Neural cell (in vitro differentiated cells): ENCODE measurements at regions not wholly inside any gene's neighbourhood (a gene's known extent, or its start where the extent isn't known, plus 50 kb on each side); places are given as distances from the start of the nearest gene placed in this dataset.

Experiments used
- H2AFZ ChIP-seq: fragments of 200-600, 300-800 bp; sonication (generic), shearing (Covaris generic); 2 replicates; pipeline ENCODE4 v1.6.0; 2014; ENCODE audit warnings: low read depth, mild to moderate bottlenecking, antibody characterized with exemption, low read length, moderate library complexity
- H3F3A ChIP-seq: fragments of 200-600 bp; shearing (Covaris generic); 2 replicates; pipeline ENCODE4 v1.6.1; 2016; ENCODE audit warnings: mild to moderate bottlenecking, moderate library complexity, mixed read lengths, antibody characterized with exemption, low read length; ENCODE audit not compliant: insufficient read depth, poor library complexity, severe bottlenecking
- H3K27ac ChIP-seq: fragments of 200-600, 300-800 bp; sonication (generic), shearing (Covaris generic); 2 replicates; pipeline ENCODE4 v1.5.1; 2014; ENCODE audit warnings: mild to moderate bottlenecking, low read length, moderate library complexity
- H3K27me3 ChIP-seq: fragments of 300-800, 200-600 bp; sonication (generic), shearing (Covaris generic); 2 replicates; pipeline ENCODE4 v1.6.0; 2014; ENCODE audit warnings: mild to moderate bottlenecking, low read depth, low read length, moderate library complexity; ENCODE audit not compliant: insufficient read depth
- H3K36me3 ChIP-seq: fragments of 300-800, 200-600 bp; sonication (generic), shearing (Covaris generic); 2 replicates; pipeline ENCODE4 v1.5.1; 2014; ENCODE audit warnings: mild to moderate bottlenecking, antibody characterized with exemption, low read length, moderate library complexity; ENCODE audit not compliant: insufficient read depth
- H3K4me2 ChIP-seq: fragments of 300-800, 200-600 bp; sonication (generic), shearing (Covaris generic); 2 replicates; pipeline ENCODE4 v1.6.0; 2014; ENCODE audit warnings: mild to moderate bottlenecking, low read length
- H3K4me3 ChIP-seq: fragments of 300-800, 200-600 bp; sonication (generic), shearing (Covaris generic); 2 replicates; pipeline ENCODE4 v1.5.1; 2014; ENCODE audit warnings: mild to moderate bottlenecking, low read length, moderate library complexity
- H3K79me2 ChIP-seq: fragments of 200-600 bp; shearing (Covaris generic); replicated peaks from 2 replicates; pipeline ENCODE4 v1.6.0; 2014; ENCODE audit warnings: mild to moderate bottlenecking, low read length, moderate library complexity; ENCODE audit not compliant: insufficient read depth
- H3K9ac ChIP-seq: fragments of 300-800, 200-600 bp; sonication (generic), shearing (Covaris generic); 2 replicates; pipeline ENCODE4 v1.6.1; 2016; ENCODE audit warnings: mild to moderate bottlenecking, low read length, mixed read lengths
- H3K9me2 ChIP-seq: fragments of 200-600 bp; shearing (Covaris generic); 2 replicates; pipeline ENCODE4 v1.6.1; 2016; ENCODE audit warnings: mild to moderate bottlenecking, low read length, mixed read lengths; ENCODE audit not compliant: insufficient read depth
- H3K9me3 ChIP-seq: fragments of 200-600, 300-800 bp; sonication (generic), shearing (Covaris generic); 2 replicates; pipeline ENCODE4 v1.6.1; 2016; ENCODE audit warnings: mild to moderate bottlenecking, mixed run types, low read length, moderate library complexity, mixed read lengths
- H4K20me1 ChIP-seq: fragments of 200-600 bp; shearing (Covaris generic); 2 replicates; pipeline ENCODE4 v1.6.1; 2016; ENCODE audit warnings: mild to moderate bottlenecking, mixed run types; ENCODE audit not compliant: insufficient read depth
- EP300 ChIP-seq: fragments of 450-650 bp; conservative IDR thresholded peaks from 2 replicates; pipeline ENCODE4 v1.6.1; 2014; ENCODE audit warnings: antibody characterized with exemption, mild to moderate bottlenecking, moderate library complexity; ENCODE audit not compliant: poor library complexity, severe bottlenecking
- EZH2 ChIP-seq: fragments of 200-600, 300-800 bp; shearing (Covaris generic), sonication (generic); IDR thresholded peaks from 2 replicates; pipeline ENCODE4 v1.6.1; 2014; ENCODE audit warnings: antibody characterized with exemption, low read length, borderline replicate concordance, mild to moderate bottlenecking; ENCODE audit not compliant: insufficient read depth, poor library complexity, severe bottlenecking
- MXI1 ChIP-seq: fragments of 450-650 bp; conservative IDR thresholded peaks from 2 replicates; pipeline ENCODE4 v1.6.1; 2014; ENCODE audit warnings: antibody characterized with exemption, mild to moderate bottlenecking; ENCODE audit not compliant: poor library complexity, severe bottlenecking
- POLR2AphosphoS5 ChIP-seq: IDR thresholded peaks from 2 replicates; pipeline ENCODE4 v1.6.1; 2012
- RAD21 ChIP-seq: fragments of 450-650 bp; conservative IDR thresholded peaks from 2 replicates; pipeline ENCODE4 v1.6.1; 2014; ENCODE audit warnings: antibody characterized with exemption, mild to moderate bottlenecking, moderate library complexity
- SMC3 ChIP-seq: fragments of 450-650 bp; conservative IDR thresholded peaks from 2 replicates; pipeline ENCODE4 v1.6.1; 2014; ENCODE audit warnings: antibody characterized with exemption, mild to moderate bottlenecking, moderate library complexity; ENCODE audit not compliant: poor library complexity
- TAF1 ChIP-seq: IDR thresholded peaks from 2 replicates; pipeline ENCODE4 v1.6.1; 2012; ENCODE audit warnings: low read depth
- TF ChIP-seq, protein P1 (sequence below): fragments of 450-650 bp; IDR thresholded peaks from 2 replicates; pipeline ENCODE4 v1.5.1; 2014; ENCODE audit warnings: antibody characterized with exemption, mild to moderate bottlenecking, moderate library complexity; ENCODE audit not compliant: poor library complexity, severe bottlenecking
- TF ChIP-seq, protein P2 (sequence below): IDR thresholded peaks from 2 replicates; pipeline ENCODE4 v1.6.1; 2012; ENCODE audit warnings: borderline replicate concordance

GRCh38 chr22:48895336-48895735 is 932.3 kb downstream of the BRD1 start:
- Histone ChIP-seq H3K9me3 (no peaks in the 10 kb centered on the region), H3K9ac (no peak overlapping the region)

DNA sequence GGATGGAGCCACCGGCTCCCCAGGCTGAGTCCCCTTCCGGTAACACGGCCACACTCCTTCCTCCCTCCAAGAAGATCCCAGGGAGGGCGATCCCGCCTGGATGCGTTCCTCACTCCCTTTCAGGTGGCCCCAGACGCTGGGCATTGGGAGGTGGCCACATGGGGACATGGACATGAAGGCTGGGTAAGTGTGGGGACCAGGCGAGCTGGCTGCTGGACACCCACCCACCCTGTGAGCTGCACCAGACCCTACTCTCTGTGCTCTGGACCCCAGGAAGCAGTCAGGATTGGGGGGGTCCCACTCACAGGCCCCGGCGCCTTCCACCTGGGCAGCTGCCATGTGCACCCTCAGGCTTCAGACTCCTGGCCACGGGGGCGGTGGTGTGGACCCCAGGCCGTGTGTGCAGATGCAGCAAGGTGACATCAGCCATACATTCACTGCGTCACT is 932.8 kb downstream of the BRD1 start:
- TF ChIP-seq MXI1, result no peak
- TF ChIP-seq EP300, result no peak
- TF ChIP-seq EZH2, result no peak
- TF ChIP-seq RAD21, result no peak
- TF ChIP-seq, protein P1, sequence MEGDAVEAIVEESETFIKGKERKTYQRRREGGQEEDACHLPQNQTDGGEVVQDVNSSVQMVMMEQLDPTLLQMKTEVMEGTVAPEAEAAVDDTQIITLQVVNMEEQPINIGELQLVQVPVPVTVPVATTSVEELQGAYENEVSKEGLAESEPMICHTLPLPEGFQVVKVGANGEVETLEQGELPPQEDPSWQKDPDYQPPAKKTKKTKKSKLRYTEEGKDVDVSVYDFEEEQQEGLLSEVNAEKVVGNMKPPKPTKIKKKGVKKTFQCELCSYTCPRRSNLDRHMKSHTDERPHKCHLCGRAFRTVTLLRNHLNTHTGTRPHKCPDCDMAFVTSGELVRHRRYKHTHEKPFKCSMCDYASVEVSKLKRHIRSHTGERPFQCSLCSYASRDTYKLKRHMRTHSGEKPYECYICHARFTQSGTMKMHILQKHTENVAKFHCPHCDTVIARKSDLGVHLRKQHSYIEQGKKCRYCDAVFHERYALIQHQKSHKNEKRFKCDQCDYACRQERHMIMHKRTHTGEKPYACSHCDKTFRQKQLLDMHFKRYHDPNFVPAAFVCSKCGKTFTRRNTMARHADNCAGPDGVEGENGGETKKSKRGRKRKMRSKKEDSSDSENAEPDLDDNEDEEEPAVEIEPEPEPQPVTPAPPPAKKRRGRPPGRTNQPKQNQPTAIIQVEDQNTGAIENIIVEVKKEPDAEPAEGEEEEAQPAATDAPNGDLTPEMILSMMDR, result no peak
- TF ChIP-seq POLR2AphosphoS5, result no peak
- no peak for TF ChIP-seq TAF1
- no peak for TF ChIP-seq SMC3
- TF ChIP-seq, protein P2, sequence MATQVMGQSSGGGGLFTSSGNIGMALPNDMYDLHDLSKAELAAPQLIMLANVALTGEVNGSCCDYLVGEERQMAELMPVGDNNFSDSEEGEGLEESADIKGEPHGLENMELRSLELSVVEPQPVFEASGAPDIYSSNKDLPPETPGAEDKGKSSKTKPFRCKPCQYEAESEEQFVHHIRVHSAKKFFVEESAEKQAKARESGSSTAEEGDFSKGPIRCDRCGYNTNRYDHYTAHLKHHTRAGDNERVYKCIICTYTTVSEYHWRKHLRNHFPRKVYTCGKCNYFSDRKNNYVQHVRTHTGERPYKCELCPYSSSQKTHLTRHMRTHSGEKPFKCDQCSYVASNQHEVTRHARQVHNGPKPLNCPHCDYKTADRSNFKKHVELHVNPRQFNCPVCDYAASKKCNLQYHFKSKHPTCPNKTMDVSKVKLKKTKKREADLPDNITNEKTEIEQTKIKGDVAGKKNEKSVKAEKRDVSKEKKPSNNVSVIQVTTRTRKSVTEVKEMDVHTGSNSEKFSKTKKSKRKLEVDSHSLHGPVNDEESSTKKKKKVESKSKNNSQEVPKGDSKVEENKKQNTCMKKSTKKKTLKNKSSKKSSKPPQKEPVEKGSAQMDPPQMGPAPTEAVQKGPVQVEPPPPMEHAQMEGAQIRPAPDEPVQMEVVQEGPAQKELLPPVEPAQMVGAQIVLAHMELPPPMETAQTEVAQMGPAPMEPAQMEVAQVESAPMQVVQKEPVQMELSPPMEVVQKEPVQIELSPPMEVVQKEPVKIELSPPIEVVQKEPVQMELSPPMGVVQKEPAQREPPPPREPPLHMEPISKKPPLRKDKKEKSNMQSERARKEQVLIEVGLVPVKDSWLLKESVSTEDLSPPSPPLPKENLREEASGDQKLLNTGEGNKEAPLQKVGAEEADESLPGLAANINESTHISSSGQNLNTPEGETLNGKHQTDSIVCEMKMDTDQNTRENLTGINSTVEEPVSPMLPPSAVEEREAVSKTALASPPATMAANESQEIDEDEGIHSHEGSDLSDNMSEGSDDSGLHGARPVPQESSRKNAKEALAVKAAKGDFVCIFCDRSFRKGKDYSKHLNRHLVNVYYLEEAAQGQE, result no peak
- no peak overlapping the region for H2AFZ ChIP-seq
- H3K36me3 ChIP-seq, result no peaks in the 10 kb centered on the region
- H3K9me2 ChIP-seq, result no peaks in the 10 kb centered on the region
- H3F3A ChIP-seq, result no peaks in the 10 kb centered on the region
- no peaks in the 10 kb centered on the region for H3K27me3 ChIP-seq
- no peak overlapping the region for H3K27ac ChIP-seq
- no peak overlapping the region for H3K4me3 ChIP-seq
- no peaks in the 10 kb centered on the region for H4K20me1 ChIP-seq
- no peaks in the 10 kb centered on the region for H3K9me3 ChIP-seq
- no peak overlapping the region for H3K9ac ChIP-seq
- no peaks in the 10 kb centered on the region for H3K79me2 ChIP-seq
- H3K4me2 ChIP-seq, result no peak overlapping the region

More at GRCh38 chr22:48895336-48895735, 932.3 kb downstream of the BRD1 start:
- TF ChIP-seq, protein P2, result no peak
- TF ChIP-seq, protein P1, result no peak
- TF ChIP-seq MXI1, result no peak
- no peak for TF ChIP-seq EZH2
- Histone ChIP-seq H2AFZ (no peak overlapping the region), H3K79me2 (no peaks in the 10 kb centered on the region), H3F3A (no peaks in the 10 kb centered on the region), H3K27ac (no peak overlapping the region), H3K4me3 (no peak overlapping the region), H4K20me1 (no peaks in the 10 kb centered on the region), H3K4me2 (no peak overlapping the region), H3K36me3 (no peaks in the 10 kb centered on the region), H3K9me2 (no peaks in the 10 kb centered on the region), H3K27me3 (no peaks in the 10 kb centered on the region)
